HG02588 (cell line): ENCODE measurements at regions not wholly inside any gene's neighbourhood (a gene's known extent, or its start where the extent isn't known, plus 50 kb on each side); places are given as distances from the start of the nearest gene placed in this dataset.
"Not testable (repeated sequence)": the region's sequence is repeated elsewhere in the genome, so short reads cannot be mapped to it uniquely, and the experiment has no call there.

Source experiments
- ATAC-seq: cut with Tn5 transposase; IDR thresholded peaks from one replicate; pipeline ENCODE4 v1.9.1; 2021; ENCODE audit warnings: mild to moderate bottlenecking, moderate library complexity; ENCODE audit not compliant: unreplicated experiment

- no peak for ATAC-seq
Measured at GRCh38 chr2:133624551-133624950, 56.3 kb upstream of the NCKAP5 start.

- ATAC-seq, result no peak
Measured at GRCh38 chr2:133627741-133628140, 59.5 kb upstream of the NCKAP5 start.

GRCh38 chr2:133633309-133633708 lies 65.0 kb upstream of the NCKAP5 start:
- no peak for ATAC-seq

- no peak for ATAC-seq
Measured at GRCh38 chr2:133633881-133634409, 65.7 kb upstream of the NCKAP5 start.

- no peak for ATAC-seq
Measured at GRCh38 chr2:133635131-133635530, 66.9 kb upstream of the NCKAP5 start.

- no peak for ATAC-seq
Measured at GRCh38 chr2:133636287-133636686, 68.0 kb upstream of the NCKAP5 start.

GRCh38 chr2:133640103-133640502 lies 71.8 kb upstream of the NCKAP5 start:
- no peak for ATAC-seq

GRCh38 chr2:133641497-133641896 lies 73.2 kb upstream of the NCKAP5 start:
- ATAC-seq, result no peak

GRCh38 chr2:133641942-133642725 lies 73.9 kb upstream of the NCKAP5 start:
- no peak for ATAC-seq

GRCh38 chr2:133642791-133643191 lies 74.5 kb upstream of the NCKAP5 start:
- no peak for ATAC-seq

- ATAC-seq, result no peak
Measured at GRCh38 chr2:133643863-133644262, 75.6 kb upstream of the NCKAP5 start.

GRCh38 chr2:133644846-133645245 lies 76.6 kb upstream of the NCKAP5 start:
- no peak for ATAC-seq

- ATAC-seq, result not testable (repeated sequence)
Measured at GRCh38 chr2:133647386-133647785, 79.1 kb upstream of the NCKAP5 start.

GRCh38 chr2:133651861-133652260 lies 83.6 kb upstream of the NCKAP5 start:
- ATAC-seq, result no peak

GRCh38 chr2:133652398-133652797 lies 84.1 kb upstream of the NCKAP5 start:
- ATAC-seq, result no peak

- ATAC-seq, result no peak
Measured at GRCh38 chr2:133653056-133653455, 84.8 kb upstream of the NCKAP5 start.

- ATAC-seq, result no peak
Measured at GRCh38 chr2:133654949-133655348, 86.7 kb upstream of the NCKAP5 start.

GRCh38 chr2:133655610-133656009 lies 87.3 kb upstream of the NCKAP5 start:
- no peak for ATAC-seq

- no peak for ATAC-seq
Measured at GRCh38 chr2:133657591-133657990, 89.3 kb upstream of the NCKAP5 start.

GRCh38 chr2:133658020-133658903 lies 90.0 kb upstream of the NCKAP5 start:
- no peak for ATAC-seq

- ATAC-seq, result no peak
Measured at GRCh38 chr2:133660510-133660909, 92.2 kb upstream of the NCKAP5 start.

- no peak for ATAC-seq
Measured at GRCh38 chr2:133661392-133661791, 93.1 kb upstream of the NCKAP5 start.
